HG03025 (cell line): ENCODE measurements at regions not wholly inside any gene's neighbourhood (a gene's known extent, or its start where the extent isn't known, plus 50 kb on each side); places are given as distances from the start of the nearest gene placed in this dataset.
"Not testable (repeated sequence)": the region's sequence is repeated elsewhere in the genome, so short reads cannot be mapped to it uniquely, and the experiment has no call there.

Source experiments
- ATAC-seq: cut with Tn5 transposase; IDR thresholded peaks from one replicate; pipeline ENCODE4 v1.9.1; 2021; ENCODE audit warnings: mild to moderate bottlenecking, moderate library complexity; ENCODE audit not compliant: unreplicated experiment, low FRiP score

GRCh38 chr2:176565641-176566323 is 296.5 kb downstream of the MTX2 start:
- no peak for ATAC-seq

GRCh38 chr2:176566496-176566895 is 297.3 kb downstream of the MTX2 start:
- ATAC-seq = no peak

GRCh38 chr2:176566961-176567360 is 297.7 kb downstream of the MTX2 start:
- ATAC-seq = no peak

GRCh38 chr2:176567361-176567760 is 298.1 kb downstream of the MTX2 start:
- no peak for ATAC-seq

GRCh38 chr2:176569574-176569973 is 300.3 kb downstream of the MTX2 start:
- no peak for ATAC-seq

GRCh38 chr2:176573612-176574483 is 304.6 kb downstream of the MTX2 start:
- ATAC-seq = no peak

GRCh38 chr2:176574484-176575236 is 305.4 kb downstream of the MTX2 start:
- no peak for ATAC-seq

- no peak for ATAC-seq
Observed at GRCh38 chr2:176575237-176575744, 306.0 kb downstream of the MTX2 start.

- ATAC-seq = no peak
Observed at GRCh38 chr2:176577054-176577453, 307.8 kb downstream of the MTX2 start.

- not testable (repeated sequence) for ATAC-seq
Observed at GRCh38 chr2:176578292-176578691, 309.1 kb downstream of the MTX2 start.

GRCh38 chr2:176579608-176580007 is 310.4 kb downstream of the MTX2 start:
- no peak for ATAC-seq

- ATAC-seq = no peak
Observed at GRCh38 chr2:176581557-176582165, 312.4 kb downstream of the MTX2 start.

GRCh38 chr2:176582176-176582575 is 312.9 kb downstream of the MTX2 start:
- ATAC-seq = no peak

- ATAC-seq = no peak
Observed at GRCh38 chr2:176582990-176583481, 313.8 kb downstream of the MTX2 start.

GRCh38 chr2:176583607-176584006 is 314.4 kb downstream of the MTX2 start:
- no peak for ATAC-seq

GRCh38 chr2:176584333-176584732 is 315.1 kb downstream of the MTX2 start:
- ATAC-seq = no peak

- ATAC-seq = no peak
Observed at GRCh38 chr2:176585291-176585690, 316.0 kb downstream of the MTX2 start.

GRCh38 chr2:176585791-176586190 is 316.5 kb downstream of the MTX2 start:
- no peak for ATAC-seq

- no peak for ATAC-seq
Observed at GRCh38 chr2:176589287-176589686, 320.0 kb downstream of the MTX2 start.

- ATAC-seq = no peak
Observed at GRCh38 chr2:176589825-176590440, 320.7 kb downstream of the MTX2 start.
